Panc1 (cell line): ENCODE measurements at regions not wholly inside any gene's neighbourhood (a gene's known extent, or its start where the extent isn't known, plus 50 kb on each side); places are given as distances from the start of the nearest gene placed in this dataset.

Source experiments
- ATAC-seq: fragments of 200-7000 bp; cut with Tn5 transposase; 2 replicates; pipeline ENCODE4 v1.9.1; 2020; ENCODE audit warnings: mild to moderate bottlenecking, moderate library complexity
- BruUV-seq: library from RNA; stranded (reverse); fragments of 400-500 nt; replicated peaks from 2 replicates; lab custom pipeline; 2021; lab: Mats Ljungman, UMichigan
- CTCF ChIA-PET: fragments of 300-600 bp; sonication (Branson Sonifier 250); formaldehyde crosslinking; loops from one replicate; lab custom pipeline; 2022; ENCODE audit warnings: antibody characterized with exemption; lab: Charles Lee
- POLR2A ChIA-PET: fragments of 300-600 bp; sonication (Branson Sonifier 250); formaldehyde crosslinking; loops from one replicate; lab custom pipeline; 2022; ENCODE audit warnings: antibody characterized with exemption; lab: Charles Lee
- DNase-seq: peaks from one replicate; pipeline ENCODE4 v3.0.0-alpha.2; 2010; ENCODE audit warnings: low read depth, low spot score
- H3K27ac ChIP-seq: 2 replicates; pipeline ENCODE4 v1.5.1; 2011; ENCODE audit warnings: mild to moderate bottlenecking, low read length, inconsistent platforms
- H3K27me3 ChIP-seq: fragments of 200-500 bp; sonication (Bioruptor generic); 2 replicates; pipeline ENCODE4 v1.6.0; 2014; ENCODE audit warnings: low read length, inconsistent platforms; ENCODE audit not compliant: control insufficient read depth, insufficient read depth
- H3K36me3 ChIP-seq: fragments of 200-500 bp; sonication (Bioruptor generic); 2 replicates; pipeline ENCODE4 v1.5.1; 2014; ENCODE audit warnings: inconsistent platforms, mild to moderate bottlenecking, low read length, moderate library complexity; ENCODE audit not compliant: control insufficient read depth, insufficient read depth
- H3K4me1 ChIP-seq: 2 replicates; pipeline ENCODE4 v1.5.1; 2011; ENCODE audit warnings: inconsistent platforms, mild to moderate bottlenecking, low read length, moderate library complexity; ENCODE audit not compliant: control insufficient read depth, insufficient read depth
- H3K4me3 ChIP-seq, 2 experiments: 2 replicates each; pipeline ENCODE4 v1.5.1; 2011 to 2012; ENCODE audit warnings: low read depth in 2 of 2, low read length in 2 of 2, mild to moderate bottlenecking in 2 of 2, inconsistent platforms in 1 of 2, moderate library complexity in 1 of 2
- H3K9me3 ChIP-seq: fragments of 200-500 bp; sonication (Bioruptor generic); 2 replicates; pipeline ENCODE4 v1.5.1; 2014; ENCODE audit warnings: low read depth, mild to moderate bottlenecking, inconsistent platforms, low read length, moderate library complexity; ENCODE audit not compliant: control insufficient read depth, insufficient read depth
- POLR2AphosphoS5 ChIP-seq: IDR thresholded peaks from 2 replicates; pipeline ENCODE4 v1.6.1; 2012; ENCODE audit warnings: mild to moderate bottlenecking, low read depth, low read length, moderate library complexity
- SIN3A ChIP-seq: IDR thresholded peaks from 2 replicates; pipeline ENCODE4 v1.6.1; 2012; ENCODE audit warnings: low read depth, mild to moderate bottlenecking, low read length, moderate library complexity, borderline replicate concordance; ENCODE audit not compliant: insufficient read depth
- TCF7L2 ChIP-seq: IDR thresholded peaks from 2 replicates; pipeline ENCODE4 v1.6.1; 2011; ENCODE audit warnings: mild to moderate bottlenecking, low read depth, low read length, inconsistent platforms
- in situ Hi-C: cut with HindIII; loops from 2 replicates; pipeline ENCODE4 v1.10.0; 2016; ENCODE audit warnings: low sequenced_read_pairs, low pct_unique_long_range_greater_than_20kb
- intact Hi-C: fragments of 100-400 bp; cut with micrococcal nuclease; formaldehyde crosslinking; loops from one replicate; pipeline ENCODE4 v1.10.0; 2022; ENCODE audit not compliant: unreplicated experiment
- TF ChIP-seq, protein P1 (sequence below): fragments of 450-650 bp; IDR thresholded peaks from 2 replicates; pipeline ENCODE4 v1.5.1; 2017; ENCODE audit warnings: mild to moderate bottlenecking
- TF ChIP-seq, protein P2 (sequence below), 2 experiments: IDR thresholded peaks; 2 replicates each; pipeline ENCODE4 v1.6.1; 2011 to 2012; ENCODE audit warnings: low read depth in 2 of 2, control low read depth in 1 of 2, low read length in 1 of 2, mild to moderate bottlenecking in 1 of 2, moderate library complexity in 1 of 2; ENCODE audit not compliant: insufficient read depth in 1 of 2

DNA sequence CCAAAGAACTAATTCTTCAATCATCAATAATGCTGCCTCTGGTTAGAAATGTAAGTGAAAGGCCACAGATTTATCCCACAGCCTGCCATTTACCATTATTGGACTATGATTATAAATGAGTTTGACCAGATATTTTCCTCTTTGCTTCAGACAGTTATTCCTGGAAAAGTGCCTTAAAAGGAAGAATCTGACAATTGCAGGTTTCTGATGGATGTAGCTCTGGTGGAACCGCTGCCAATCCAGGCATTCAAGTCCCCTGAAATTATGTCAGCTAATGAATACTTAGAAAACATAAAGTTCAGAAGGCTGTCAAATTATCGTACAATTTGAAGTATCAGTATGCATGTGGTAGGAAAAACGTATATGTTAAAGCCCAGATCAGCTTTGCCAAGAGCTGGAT lies 78.2 kb upstream of the NR4A3 start:
- no peak for ATAC-seq
- ChIA-PET POLR2A (no interaction called here), CTCF (no interaction called here)
- no peak overlapping the region for H3K27ac ChIP-seq
- no peaks in the 10 kb centered on the region for H3K36me3 ChIP-seq
- intact Hi-C loops = no loop called here
- no peak for DNase-seq
- no peaks in the 10 kb centered on the region for H3K9me3 ChIP-seq
- in situ Hi-C loops = no loop called here
- TF ChIP-seq SIN3A (no peak), POLR2AphosphoS5 (no peak), TCF7L2 (no peak)
- TF ChIP-seq, protein P1, sequence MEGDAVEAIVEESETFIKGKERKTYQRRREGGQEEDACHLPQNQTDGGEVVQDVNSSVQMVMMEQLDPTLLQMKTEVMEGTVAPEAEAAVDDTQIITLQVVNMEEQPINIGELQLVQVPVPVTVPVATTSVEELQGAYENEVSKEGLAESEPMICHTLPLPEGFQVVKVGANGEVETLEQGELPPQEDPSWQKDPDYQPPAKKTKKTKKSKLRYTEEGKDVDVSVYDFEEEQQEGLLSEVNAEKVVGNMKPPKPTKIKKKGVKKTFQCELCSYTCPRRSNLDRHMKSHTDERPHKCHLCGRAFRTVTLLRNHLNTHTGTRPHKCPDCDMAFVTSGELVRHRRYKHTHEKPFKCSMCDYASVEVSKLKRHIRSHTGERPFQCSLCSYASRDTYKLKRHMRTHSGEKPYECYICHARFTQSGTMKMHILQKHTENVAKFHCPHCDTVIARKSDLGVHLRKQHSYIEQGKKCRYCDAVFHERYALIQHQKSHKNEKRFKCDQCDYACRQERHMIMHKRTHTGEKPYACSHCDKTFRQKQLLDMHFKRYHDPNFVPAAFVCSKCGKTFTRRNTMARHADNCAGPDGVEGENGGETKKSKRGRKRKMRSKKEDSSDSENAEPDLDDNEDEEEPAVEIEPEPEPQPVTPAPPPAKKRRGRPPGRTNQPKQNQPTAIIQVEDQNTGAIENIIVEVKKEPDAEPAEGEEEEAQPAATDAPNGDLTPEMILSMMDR = no peak
- TF ChIP-seq, protein P2, sequence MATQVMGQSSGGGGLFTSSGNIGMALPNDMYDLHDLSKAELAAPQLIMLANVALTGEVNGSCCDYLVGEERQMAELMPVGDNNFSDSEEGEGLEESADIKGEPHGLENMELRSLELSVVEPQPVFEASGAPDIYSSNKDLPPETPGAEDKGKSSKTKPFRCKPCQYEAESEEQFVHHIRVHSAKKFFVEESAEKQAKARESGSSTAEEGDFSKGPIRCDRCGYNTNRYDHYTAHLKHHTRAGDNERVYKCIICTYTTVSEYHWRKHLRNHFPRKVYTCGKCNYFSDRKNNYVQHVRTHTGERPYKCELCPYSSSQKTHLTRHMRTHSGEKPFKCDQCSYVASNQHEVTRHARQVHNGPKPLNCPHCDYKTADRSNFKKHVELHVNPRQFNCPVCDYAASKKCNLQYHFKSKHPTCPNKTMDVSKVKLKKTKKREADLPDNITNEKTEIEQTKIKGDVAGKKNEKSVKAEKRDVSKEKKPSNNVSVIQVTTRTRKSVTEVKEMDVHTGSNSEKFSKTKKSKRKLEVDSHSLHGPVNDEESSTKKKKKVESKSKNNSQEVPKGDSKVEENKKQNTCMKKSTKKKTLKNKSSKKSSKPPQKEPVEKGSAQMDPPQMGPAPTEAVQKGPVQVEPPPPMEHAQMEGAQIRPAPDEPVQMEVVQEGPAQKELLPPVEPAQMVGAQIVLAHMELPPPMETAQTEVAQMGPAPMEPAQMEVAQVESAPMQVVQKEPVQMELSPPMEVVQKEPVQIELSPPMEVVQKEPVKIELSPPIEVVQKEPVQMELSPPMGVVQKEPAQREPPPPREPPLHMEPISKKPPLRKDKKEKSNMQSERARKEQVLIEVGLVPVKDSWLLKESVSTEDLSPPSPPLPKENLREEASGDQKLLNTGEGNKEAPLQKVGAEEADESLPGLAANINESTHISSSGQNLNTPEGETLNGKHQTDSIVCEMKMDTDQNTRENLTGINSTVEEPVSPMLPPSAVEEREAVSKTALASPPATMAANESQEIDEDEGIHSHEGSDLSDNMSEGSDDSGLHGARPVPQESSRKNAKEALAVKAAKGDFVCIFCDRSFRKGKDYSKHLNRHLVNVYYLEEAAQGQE (IDR thresholded peaks at IDR 0.05; ENCODE audit: insufficient read depth in 1 of 2, low read depth in 2 of 2, low read length in 1 of 2) = no peak
- no TSS peak for BruUV-seq
- H3K27me3 ChIP-seq = no peaks in the 10 kb centered on the region
- H3K4me1 ChIP-seq = no peaks in the 10 kb centered on the region
- H3K4me3 ChIP-seq = no peak overlapping the region

DNA sequence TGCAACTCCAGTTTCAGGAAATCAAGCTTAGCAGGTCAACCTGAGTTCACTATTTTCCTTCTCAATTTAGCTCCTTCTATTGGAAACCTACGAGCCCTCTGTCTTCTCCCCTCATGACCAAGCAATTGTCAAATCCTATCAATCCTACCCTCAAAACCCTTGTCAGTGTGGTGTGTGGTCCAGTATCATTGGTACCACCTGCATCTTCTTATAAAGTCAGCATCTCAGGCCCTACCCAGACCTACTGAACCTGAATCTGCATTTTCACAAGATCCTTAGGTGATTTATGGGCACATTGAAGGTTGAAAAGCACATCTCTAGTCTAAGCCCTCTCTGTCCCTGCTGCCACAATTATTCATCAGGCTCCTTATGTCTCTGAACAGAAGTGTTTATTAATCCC lies 77.6 kb upstream of the NR4A3 start:
- Histone ChIP-seq H3K27me3 (no peaks in the 10 kb centered on the region), H3K4me1 (no peaks in the 10 kb centered on the region), H3K4me3 (no peak overlapping the region), H3K36me3 (no peaks in the 10 kb centered on the region), H3K27ac (no peak overlapping the region), H3K9me3 (no peaks in the 10 kb centered on the region)
- CTCF ChIA-PET = no interaction called here
- ATAC-seq = no peak
- in situ Hi-C loops = no loop called here
- POLR2A ChIA-PET = no interaction called here
- intact Hi-C loops = no loop called here
- DNase-seq = no peak
- no TSS peak for BruUV-seq
- TF ChIP-seq TCF7L2 (no peak), SIN3A (no peak), POLR2AphosphoS5 (no peak)
- TF ChIP-seq, protein P2 (IDR thresholded peaks at IDR 0.05; ENCODE audit: insufficient read depth in 1 of 2, low read depth in 2 of 2, low read length in 1 of 2) = no peak
- TF ChIP-seq, protein P1 = no peak
